Activated T-cell treated with anti-CD3 and anti-CD28 coated beads, Interleukin-2, amount 50 U/mL, for 72 hours (primary cell): ENCODE measurements at regions not wholly inside any gene's neighbourhood (a gene's known extent, or its start where the extent isn't known, plus 50 kb on each side); places are given as distances from the start of the nearest gene placed in this dataset.

Experiments used
- ATAC-seq, 2 donors: fragments of 150-1000 bp; cut with Tn5 transposase; replicated peaks in 1 of 2; 2 replicates each; pipeline ENCODE4 v1.10.0; 2021; ENCODE audit warnings: moderate library complexity in 2 of 2, mild to moderate bottlenecking in 1 of 2
- DNase-seq, 2 donors: peaks; one replicate each; pipeline ENCODE4 v3.0.0; 2021 to 2022; ENCODE audit warnings: mixed read lengths in 1 of 2
- H3K27ac Mint-ChIP-seq: one replicate; pipeline ENCODE4 v1.8.0; 2022; ENCODE audit warnings: mild to moderate bottlenecking, moderate library complexity, mixed read lengths
- H3K27me3 Mint-ChIP-seq: one replicate; pipeline ENCODE4 v1.8.0; 2022; ENCODE audit warnings: low read depth, mixed read lengths
- H3K36me3 Mint-ChIP-seq, 2 donors: one replicate each; pipeline ENCODE4 v1.8.0; 2022; ENCODE audit warnings: mixed read lengths in 2 of 2, mild to moderate bottlenecking in 1 of 2; ENCODE audit not compliant: insufficient read depth in 2 of 2
- H3K4me1 Mint-ChIP-seq: one replicate; pipeline ENCODE4 v1.8.0; 2022; ENCODE audit warnings: low read depth, mixed read lengths
- H3K4me3 Mint-ChIP-seq, 2 donors: one replicate each; pipeline ENCODE4 v1.8.0; 2022; ENCODE audit warnings: mild to moderate bottlenecking in 2 of 2, mixed read lengths in 2 of 2, moderate library complexity in 2 of 2
- H3K9me3 Mint-ChIP-seq, 2 donors: one replicate each; pipeline ENCODE4 v1.8.0; 2022; ENCODE audit warnings: mixed read lengths in 2 of 2

GRCh38 chr4:155488691-155489090, 111.9 kb upstream of the MAP9 start:
- H3K9me3 Mint-ChIP-seq, result no peaks in the 10 kb centered on the region
- no peaks in the 10 kb centered on the region for H3K36me3 Mint-ChIP-seq
- no peaks in the 10 kb centered on the region for H3K27me3 Mint-ChIP-seq
- no peak overlapping the region for H3K4me3 Mint-ChIP-seq
- no peak for DNase-seq
- H3K4me1 Mint-ChIP-seq, result no peaks in the 10 kb centered on the region
- H3K27ac Mint-ChIP-seq, result no peak overlapping the region
- no peak for ATAC-seq

GRCh38 chr4:155487210-155487609, 110.4 kb upstream of the MAP9 start:
- no peak overlapping the region for H3K4me3 Mint-ChIP-seq

GRCh38 chr4:155481150-155481549, 104.4 kb upstream of the MAP9 start:
- no peaks in the 10 kb centered on the region for H3K36me3 Mint-ChIP-seq
- ATAC-seq (no peak), DNase-seq (no peak)
- H3K9me3 Mint-ChIP-seq, result no peaks in the 10 kb centered on the region
- H3K27me3 Mint-ChIP-seq, result no peaks in the 10 kb centered on the region
- no peak overlapping the region for H3K4me3 Mint-ChIP-seq
- no peaks in the 10 kb centered on the region for H3K4me1 Mint-ChIP-seq
- no peak overlapping the region for H3K27ac Mint-ChIP-seq

More at GRCh38 chr4:155487210-155487609, 110.4 kb upstream of the MAP9 start:
- no peak for DNase-seq
- no peak overlapping the region for H3K27ac Mint-ChIP-seq
- no peaks in the 10 kb centered on the region for H3K27me3 Mint-ChIP-seq
- no peak for ATAC-seq
- H3K36me3 Mint-ChIP-seq, result no peaks in the 10 kb centered on the region
- H3K4me1 Mint-ChIP-seq, result no peaks in the 10 kb centered on the region
- H3K9me3 Mint-ChIP-seq, result no peaks in the 10 kb centered on the region

GRCh38 chr4:155479835-155480234, 103.1 kb upstream of the MAP9 start:
- Mint-ChIP-seq H3K27ac (no peak overlapping the region), H3K36me3 (no peaks in the 10 kb centered on the region), H3K27me3 (no peaks in the 10 kb centered on the region), H3K9me3 (peaks cover 0 to 2% of the 10 kb centered on the region in 2 donors), H3K4me1 (no peaks in the 10 kb centered on the region), H3K4me3 (no peak overlapping the region)
- ATAC-seq (no peak), DNase-seq (no peak)

- no peak overlapping the region for H3K27ac Mint-ChIP-seq
- peaks cover 0 to 2% of the 10 kb centered on the region in 2 donors for H3K9me3 Mint-ChIP-seq
- DNase-seq, result no peak
- no peaks in the 10 kb centered on the region for H3K4me1 Mint-ChIP-seq
- H3K27me3 Mint-ChIP-seq, result no peaks in the 10 kb centered on the region
- H3K4me3 Mint-ChIP-seq, result no peak overlapping the region
- H3K36me3 Mint-ChIP-seq, result no peaks in the 10 kb centered on the region
- no peak for ATAC-seq
These were observed 101.6 kb upstream of the MAP9 start for GRCh38 chr4:155478336-155478835.

- ATAC-seq, result no peak
- no peak overlapping the region for H3K27ac Mint-ChIP-seq
- no peak for DNase-seq
- peaks cover 1 to 2% of the 10 kb centered on the region in 2 donors for H3K9me3 Mint-ChIP-seq
- no peaks in the 10 kb centered on the region for H3K4me1 Mint-ChIP-seq
- H3K4me3 Mint-ChIP-seq, result no peak overlapping the region
- no peaks in the 10 kb centered on the region for H3K36me3 Mint-ChIP-seq
- no peaks in the 10 kb centered on the region for H3K27me3 Mint-ChIP-seq
These were observed 98.0 kb upstream of the MAP9 start for GRCh38 chr4:155474758-155475157.

- Mint-ChIP-seq H3K4me3 (no peak overlapping the region), H3K27ac (no peak overlapping the region), H3K36me3 (no peaks in the 10 kb centered on the region), H3K4me1 (no peaks in the 10 kb centered on the region), H3K27me3 (no peaks in the 10 kb centered on the region), H3K9me3 (peaks cover 1 to 2% of the 10 kb centered on the region in 2 donors)
- DNase-seq (no peak), ATAC-seq (no peak)
These were observed 96.8 kb upstream of the MAP9 start for GRCh38 chr4:155473420-155474095.

GRCh38 chr4:155468282-155468681, 91.5 kb upstream of the MAP9 start:
- no peak overlapping the region for H3K27ac Mint-ChIP-seq
- ATAC-seq, result no peak
- no peak overlapping the region for H3K4me3 Mint-ChIP-seq
- no peak for DNase-seq
- no peaks in the 10 kb centered on the region for H3K27me3 Mint-ChIP-seq
- peaks cover 0 to 1% of the 10 kb centered on the region in 2 donors for H3K9me3 Mint-ChIP-seq
- H3K4me1 Mint-ChIP-seq, result no peaks in the 10 kb centered on the region
- H3K36me3 Mint-ChIP-seq, result no peaks in the 10 kb centered on the region

- no peak for ATAC-seq
- Mint-ChIP-seq H3K4me3 (no peak overlapping the region), H3K27me3 (no peaks in the 10 kb centered on the region), H3K27ac (no peak overlapping the region), H3K36me3 (no peaks in the 10 kb centered on the region), H3K4me1 (no peaks in the 10 kb centered on the region), H3K9me3 (no peaks in the 10 kb centered on the region)
- no peak for DNase-seq
These were observed 73.9 kb upstream of the MAP9 start for GRCh38 chr4:155450676-155451075.

- no peak for ATAC-seq
- Mint-ChIP-seq H3K4me3 (no peak overlapping the region), H3K4me1 (peaks cover 6% of the 10 kb centered on the region), H3K9me3 (no peaks in the 10 kb centered on the region), H3K27me3 (peaks cover 26% of the 10 kb centered on the region), H3K36me3 (no peaks in the 10 kb centered on the region), H3K27ac (no peak overlapping the region)
- DNase-seq, result no peak
These were observed 68.5 kb upstream of the MAP9 start for GRCh38 chr4:155445306-155445705.

GRCh38 chr4:155444721-155445120, 68.0 kb upstream of the MAP9 start:
- no peaks in the 10 kb centered on the region for H3K36me3 Mint-ChIP-seq

GRCh38 chr4:155442267-155443105, 65.7 kb upstream of the MAP9 start:
- Mint-ChIP-seq H3K27me3 (peaks cover 26% of the 10 kb centered on the region), H3K36me3 (no peaks in the 10 kb centered on the region), H3K4me1 (peaks cover 6% of the 10 kb centered on the region), H3K4me3 (peak overlapping the region in 1 of 2 donors; percentile 36), H3K9me3 (no peaks in the 10 kb centered on the region), H3K27ac (no peak overlapping the region)
- ATAC-seq (no peak), DNase-seq (peak; percentile 47 to 59)

More at GRCh38 chr4:155444721-155445120, 68.0 kb upstream of the MAP9 start:
- peaks cover 6% of the 10 kb centered on the region for H3K4me1 Mint-ChIP-seq
- no peak for DNase-seq
- H3K9me3 Mint-ChIP-seq, result no peaks in the 10 kb centered on the region
- H3K27ac Mint-ChIP-seq, result no peak overlapping the region
- no peak overlapping the region for H3K4me3 Mint-ChIP-seq
- peaks cover 26% of the 10 kb centered on the region for H3K27me3 Mint-ChIP-seq
- no peak for ATAC-seq

- ATAC-seq, result no peak
- Mint-ChIP-seq H3K27ac (no peak overlapping the region), H3K36me3 (no peaks in the 10 kb centered on the region), H3K27me3 (peaks cover 26% of the 10 kb centered on the region), H3K4me1 (peaks cover 6% of the 10 kb centered on the region), H3K4me3 (no peak overlapping the region), H3K9me3 (no peaks in the 10 kb centered on the region)
- no peak for DNase-seq
These were observed 64.7 kb upstream of the MAP9 start for GRCh38 chr4:155441475-155441874.
